Upper lobe of left lung (tissue), 4 donors: ENCODE measurements at regions not wholly inside any gene's neighbourhood (a gene's known extent, or its start where the extent isn't known, plus 50 kb on each side); places are given as distances from the start of the nearest gene placed in this dataset.

Experiments
- CTCF ChIP-seq, 6 experiments: fragments of 450-650 bp in 4 of 6; fragments of 200-600 bp in 2 of 6; sonication (generic) in 2 of 6; IDR thresholded peaks; one replicate each; pipeline ENCODE4 v1.5.1; 2016 to 2019; ENCODE audit warnings: antibody characterized with exemption in 6 of 6
- POLR2AphosphoS5 ChIP-seq, 2 donors: sonication (generic); formaldehyde crosslinking; IDR thresholded peaks; one replicate each; pipeline ENCODE4 v1.5.1; 2017; ENCODE audit warnings: antibody characterized with exemption in 2 of 2

GRCh38 chr2:220134756-220135534, 507.5 kb downstream of the SLC4A3 start:
- TF ChIP-seq POLR2AphosphoS5 (IDR thresholded peaks at IDR 0.05) = no peak
- TF ChIP-seq CTCF (IDR thresholded peaks at IDR 0.05) = no peak
